Fibroblast of skin of left biceps (primary cell): ENCODE measurements at regions not wholly inside any gene's neighbourhood (a gene's known extent, or its start where the extent isn't known, plus 50 kb on each side); places are given as distances from the start of the nearest gene placed in this dataset.
"Not testable (repeated sequence)": the region's sequence is repeated elsewhere in the genome, so short reads cannot be mapped to it uniquely, and the experiment has no call there.

ENCODE experiments used
- DNase-seq, 2 experiments: peaks; one replicate each; pipeline ENCODE4 v3.0.0-alpha.2; 2013; ENCODE audit warnings: low read depth in 2 of 2

DNA sequence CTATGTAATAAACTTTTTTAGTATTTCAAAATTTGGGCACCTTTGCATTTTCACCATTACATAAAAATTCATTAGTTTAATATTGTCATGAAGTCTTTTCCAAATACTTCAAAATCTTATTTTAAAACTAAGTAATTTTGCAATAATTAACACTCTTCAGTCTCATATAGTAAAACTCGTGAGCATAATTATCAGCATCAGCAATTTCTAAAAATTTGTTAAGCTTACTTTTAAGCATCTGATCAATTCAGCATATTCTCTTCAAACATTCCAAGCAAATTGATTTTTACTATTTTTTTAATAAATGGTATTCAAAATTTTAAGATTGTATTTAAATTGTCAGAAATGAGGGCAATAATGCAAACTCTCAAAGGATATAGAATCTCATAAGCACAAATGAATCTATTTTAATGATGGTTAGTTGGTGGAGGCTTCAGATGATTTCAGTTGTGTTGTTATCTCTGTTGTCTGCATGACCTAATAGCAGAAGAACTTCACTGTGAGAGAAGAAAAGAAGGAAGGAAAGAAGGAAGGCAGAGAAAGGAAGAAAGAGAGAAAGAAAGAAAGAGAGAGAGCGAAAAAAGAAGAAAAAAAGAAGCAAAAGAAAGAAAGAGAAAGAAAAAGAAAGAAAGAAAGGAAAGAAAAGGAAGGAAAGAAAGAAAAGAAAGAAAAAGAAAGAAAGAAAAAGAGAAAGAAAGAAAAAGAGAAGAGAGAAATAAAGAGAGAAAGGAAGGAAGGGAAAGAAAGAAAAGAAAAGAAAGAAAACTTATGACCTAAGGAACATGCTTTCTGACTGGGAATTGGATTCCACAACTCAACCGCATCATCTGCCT is 860.5 kb downstream of the NCAM2 start:
- no peak for DNase-seq

DNA sequence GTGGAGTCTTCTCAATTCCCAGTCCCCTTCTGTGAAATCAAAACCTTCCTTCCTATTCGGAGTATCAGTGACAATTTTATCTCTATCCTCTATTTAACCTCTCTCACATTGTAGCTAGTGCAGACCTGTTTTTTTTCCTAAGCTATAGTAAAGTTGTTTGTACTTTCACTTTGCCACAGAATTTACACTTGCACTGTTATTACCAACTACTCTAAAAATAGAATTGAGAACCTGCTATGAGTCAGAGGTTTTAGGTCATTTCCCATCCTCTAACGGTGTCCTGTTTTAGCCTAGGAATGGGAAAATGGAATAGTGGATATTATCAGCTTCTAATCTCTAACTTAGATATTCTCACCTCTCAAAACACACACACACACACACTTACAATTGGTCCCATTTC is 862.7 kb downstream of the NCAM2 start:
- DNase-seq: no peak

DNA sequence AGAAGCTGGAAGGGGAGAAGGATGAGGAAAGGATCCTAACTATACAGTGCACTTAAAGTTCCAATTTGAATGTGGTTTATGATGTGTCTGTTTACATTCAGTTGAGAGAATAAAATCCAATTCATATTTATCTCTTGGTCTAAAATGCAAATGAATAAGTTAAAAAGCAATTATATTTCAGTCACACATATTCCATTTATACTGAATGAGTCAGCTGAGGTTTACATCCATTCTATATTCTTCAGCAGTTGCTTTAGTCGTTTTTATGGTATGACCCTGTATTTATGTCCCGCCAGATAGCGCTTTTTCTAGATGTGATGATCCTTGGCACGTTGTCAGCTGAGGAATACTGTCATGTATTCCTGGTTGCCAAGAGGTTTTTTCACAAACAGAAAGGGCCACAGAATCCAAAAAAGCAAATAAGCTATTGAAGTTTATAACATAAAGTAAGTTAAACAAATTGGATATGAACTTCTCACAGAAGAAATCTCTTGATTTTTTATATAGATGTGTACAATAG is 866.2 kb downstream of the NCAM2 start:
- peak in 1 of 2 experiments; percentile 8 for DNase-seq

DNA sequence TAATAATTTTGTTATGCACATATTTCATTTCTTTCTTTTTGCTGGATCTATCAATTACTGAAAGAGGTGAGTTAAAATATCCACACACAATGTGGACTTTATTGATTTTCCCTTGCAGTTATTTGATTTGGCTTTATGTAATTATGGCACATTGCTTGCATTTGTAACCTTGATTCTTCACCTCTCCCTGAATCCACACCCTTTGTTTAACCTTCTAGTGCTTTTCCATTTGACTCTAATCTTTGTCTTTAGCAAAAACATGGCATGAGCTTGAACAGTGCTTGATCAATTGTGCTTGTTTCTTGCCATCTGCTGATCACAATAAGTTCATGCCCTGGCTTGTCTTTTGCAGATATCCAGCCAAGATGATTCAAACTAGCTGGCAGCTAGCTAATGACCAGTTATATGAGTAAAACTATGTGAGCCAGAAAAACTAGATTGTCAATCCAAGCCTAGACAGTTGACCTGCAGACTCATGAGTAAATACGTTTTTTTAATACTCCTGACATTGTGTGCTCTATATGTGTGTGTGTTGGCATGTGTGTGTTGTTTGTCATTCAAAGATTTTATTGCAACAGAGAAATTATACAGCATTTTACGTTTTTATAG is 899.2 kb downstream of the NCAM2 start:
- DNase-seq: no peak

DNA sequence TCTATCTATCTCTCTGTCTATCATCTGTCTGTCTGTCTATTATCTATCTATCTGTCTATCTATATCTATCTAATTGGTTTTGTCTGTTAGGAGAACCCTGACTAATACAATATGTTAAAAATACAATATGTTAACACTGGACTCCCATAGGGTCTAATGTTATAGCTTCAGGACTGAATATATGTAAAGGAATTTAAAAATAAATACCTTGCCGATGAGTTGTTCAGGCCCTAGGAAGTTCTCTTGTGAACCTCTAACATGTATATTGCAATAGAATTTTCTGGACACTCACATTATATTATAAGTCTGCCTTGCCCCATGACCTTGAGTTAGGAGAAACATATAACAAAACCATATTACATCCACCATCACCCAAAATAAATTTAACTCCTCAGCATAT is 900.6 kb downstream of the NCAM2 start:
- DNase-seq: no peak

DNA sequence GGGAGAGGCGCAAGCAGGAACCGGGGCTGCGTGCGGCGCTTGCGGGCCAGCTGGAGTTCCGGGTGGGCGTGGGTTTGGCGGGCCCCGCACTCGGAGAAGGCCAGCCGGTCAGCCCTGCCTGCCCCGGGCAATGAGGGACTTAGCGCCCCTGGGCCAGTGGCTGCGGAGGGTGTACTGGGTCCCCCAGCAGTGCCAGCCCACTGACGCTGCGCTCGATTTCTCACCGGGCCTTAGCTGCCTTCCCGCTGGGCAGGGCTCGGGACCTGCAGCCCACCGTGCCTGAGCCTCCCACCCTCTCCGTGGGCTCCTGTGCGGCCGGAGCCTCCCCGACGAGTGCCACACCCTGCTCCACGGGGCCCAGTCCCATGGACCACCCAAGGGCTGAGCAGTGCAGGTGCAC is 904.2 kb downstream of the NCAM2 start:
- DNase-seq: not testable (repeated sequence)

DNA sequence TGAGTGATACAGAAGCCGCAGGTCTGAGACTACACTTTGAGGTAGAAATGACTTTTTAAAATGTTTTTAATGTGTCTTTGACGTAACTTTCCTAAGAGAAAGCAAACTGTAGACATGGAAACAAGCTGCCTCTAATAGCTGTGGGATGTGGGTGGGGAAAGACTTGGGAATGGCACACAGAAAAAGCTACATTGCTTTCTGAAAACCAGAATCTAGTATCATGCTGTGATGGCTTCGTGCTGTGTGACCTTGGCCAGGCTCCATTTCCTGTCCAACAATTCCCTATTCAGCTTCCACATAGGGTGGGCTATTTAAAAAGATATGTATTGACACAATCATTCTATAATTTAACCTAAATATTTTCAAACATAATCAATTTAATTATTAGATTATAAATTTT is 909.1 kb downstream of the NCAM2 start:
- no peak for DNase-seq

DNA sequence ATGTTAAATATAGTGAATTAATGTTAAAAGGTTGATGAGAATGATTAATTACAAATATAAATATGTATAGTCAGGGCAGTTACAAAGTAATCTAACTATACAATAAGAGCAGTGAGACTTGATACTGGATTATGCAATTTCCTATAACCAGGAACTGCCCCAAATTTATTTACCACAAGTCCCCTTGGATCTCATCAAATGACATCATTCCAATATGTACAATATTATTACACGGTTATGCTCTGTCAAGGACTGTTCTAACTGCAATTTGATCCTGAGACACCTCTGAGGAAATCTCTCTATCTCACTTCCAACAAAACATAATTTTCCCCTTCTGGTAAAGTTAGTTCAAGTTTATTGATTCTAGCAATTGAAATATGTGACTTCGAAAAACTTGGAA is 917.6 kb downstream of the NCAM2 start:
- DNase-seq: no peak

DNA sequence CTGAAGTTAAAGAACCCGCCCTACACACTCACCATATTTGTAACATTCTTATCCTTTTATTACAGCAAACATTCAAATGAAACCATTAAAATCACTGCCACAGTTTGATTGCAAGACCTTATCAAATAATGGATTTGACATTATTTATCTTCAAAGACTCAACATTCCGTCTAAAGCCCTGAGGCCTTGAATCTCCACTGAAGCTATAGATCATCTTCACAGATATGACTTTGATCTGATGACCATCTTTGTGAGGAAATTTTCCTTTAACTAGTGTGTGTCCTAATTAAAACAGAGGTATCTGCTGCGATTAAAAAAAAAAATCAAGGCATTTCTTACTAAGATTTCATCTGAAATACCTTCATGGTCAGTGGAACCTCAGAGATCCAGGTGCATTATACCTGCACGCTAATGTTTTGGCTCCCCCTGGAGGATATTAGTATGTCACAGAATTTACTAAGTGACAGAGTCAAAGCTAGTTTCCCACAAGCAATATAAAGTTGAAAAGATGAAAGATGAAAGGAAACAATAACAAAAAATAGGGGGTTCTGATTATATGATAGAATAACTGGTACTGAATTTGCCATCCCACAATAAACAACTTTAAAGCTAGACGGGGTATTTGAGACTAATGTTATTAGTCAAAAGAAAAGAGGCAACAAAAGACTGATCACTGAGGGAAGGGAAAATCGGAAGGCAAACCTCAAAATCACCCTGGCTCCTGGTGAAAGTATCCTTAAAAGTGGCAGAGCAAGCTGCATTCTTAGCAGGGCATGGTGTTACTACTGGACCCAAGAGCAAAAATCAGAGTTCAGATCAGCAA is 923.4 kb downstream of the NCAM2 start:
- DNase-seq: no peak

DNA sequence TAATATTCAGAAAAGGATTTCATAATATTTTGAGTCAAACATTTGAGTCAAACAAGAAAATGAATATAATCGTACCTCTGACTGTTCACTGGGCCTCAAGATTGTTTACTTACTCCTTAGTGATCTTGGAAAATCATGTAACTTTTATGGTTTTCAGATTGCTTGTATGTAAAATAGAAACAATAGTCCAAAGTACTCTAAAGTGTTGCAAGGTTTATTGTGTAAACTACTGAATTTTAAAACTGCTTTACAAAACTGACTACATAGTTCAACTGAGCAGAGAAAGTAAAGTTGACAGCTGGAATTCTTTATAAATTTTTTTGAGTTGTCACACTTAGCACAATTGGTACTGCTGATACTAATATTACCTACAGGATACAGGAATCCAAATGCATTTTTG is 931.0 kb downstream of the NCAM2 start:
- no peak for DNase-seq

DNA sequence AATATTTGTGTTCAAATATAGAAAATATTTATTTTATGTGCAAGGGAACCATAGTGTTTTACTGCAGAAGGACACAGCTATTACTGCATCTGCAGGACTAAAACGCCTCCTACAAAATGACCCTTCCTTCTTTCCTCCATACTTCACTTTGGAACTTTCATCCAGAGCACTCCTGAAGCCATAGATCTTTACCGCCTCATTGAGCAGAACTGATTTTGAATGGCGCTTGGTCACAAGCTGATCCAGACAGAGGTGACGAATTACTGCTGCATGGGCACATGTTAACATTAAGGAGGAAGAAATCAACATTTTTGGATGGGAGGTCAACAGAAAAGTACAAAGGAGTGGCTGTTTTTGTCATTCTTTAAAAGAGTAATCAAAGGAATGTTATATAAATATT is 931.6 kb downstream of the NCAM2 start:
- DNase-seq: no peak

DNA sequence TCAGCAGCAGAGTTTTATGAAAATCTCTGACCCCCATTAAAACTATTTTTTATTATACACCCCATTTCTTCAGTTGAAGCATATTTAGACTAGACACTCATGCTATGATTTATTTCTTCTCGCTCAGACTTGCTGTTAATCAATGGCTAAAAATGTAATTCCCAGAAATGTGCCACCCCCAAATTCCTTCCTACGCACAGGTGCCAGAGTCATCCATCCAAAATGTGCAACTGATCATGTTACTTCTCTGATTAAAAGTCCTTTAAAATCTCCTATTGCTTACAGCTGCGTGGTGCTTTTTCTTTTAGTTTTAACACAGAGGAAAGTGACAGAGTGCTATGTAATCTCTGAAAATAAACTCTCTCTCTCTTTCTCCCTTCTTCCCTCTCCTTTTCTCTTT is 954.4 kb downstream of the NCAM2 start:
- no peak for DNase-seq

DNA sequence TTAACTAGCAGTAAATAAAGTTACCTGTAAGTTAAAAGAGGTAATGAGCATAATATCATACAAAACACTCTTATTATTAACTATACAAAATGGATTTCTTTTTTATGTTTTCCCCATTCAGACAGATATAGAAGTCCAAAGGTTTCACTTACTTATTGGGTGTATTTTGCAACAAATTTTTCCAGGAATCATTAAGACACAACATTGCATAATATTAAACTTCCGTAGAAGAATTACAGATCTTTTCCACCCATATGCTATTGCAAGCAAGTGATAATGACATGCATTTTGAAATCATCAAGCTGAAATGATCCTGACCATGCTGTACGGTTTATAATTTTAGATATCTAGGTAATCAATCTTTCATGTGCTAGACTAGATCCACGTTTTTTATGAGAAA is 957.0 kb downstream of the NCAM2 start:
- DNase-seq: no peak

DNA sequence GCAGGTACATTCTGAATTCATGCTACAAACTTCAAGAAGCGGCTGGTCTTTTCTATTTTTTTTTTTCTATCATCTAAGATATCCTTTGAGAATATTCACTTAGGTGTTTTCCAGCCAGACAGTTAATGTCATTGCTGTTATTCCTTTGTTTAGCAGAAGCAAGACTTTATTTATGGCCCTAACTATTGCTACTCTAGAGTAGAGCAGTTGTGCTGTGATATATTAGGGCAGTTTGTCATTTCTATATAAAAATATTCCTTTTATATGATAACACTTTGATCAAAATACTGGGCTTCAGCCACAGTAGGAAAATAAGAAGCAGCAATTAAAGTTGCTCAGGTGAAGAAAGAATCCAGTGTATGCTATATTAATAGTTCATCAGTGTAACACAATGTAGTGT is 959.3 kb downstream of the NCAM2 start:
- no peak for DNase-seq

DNA sequence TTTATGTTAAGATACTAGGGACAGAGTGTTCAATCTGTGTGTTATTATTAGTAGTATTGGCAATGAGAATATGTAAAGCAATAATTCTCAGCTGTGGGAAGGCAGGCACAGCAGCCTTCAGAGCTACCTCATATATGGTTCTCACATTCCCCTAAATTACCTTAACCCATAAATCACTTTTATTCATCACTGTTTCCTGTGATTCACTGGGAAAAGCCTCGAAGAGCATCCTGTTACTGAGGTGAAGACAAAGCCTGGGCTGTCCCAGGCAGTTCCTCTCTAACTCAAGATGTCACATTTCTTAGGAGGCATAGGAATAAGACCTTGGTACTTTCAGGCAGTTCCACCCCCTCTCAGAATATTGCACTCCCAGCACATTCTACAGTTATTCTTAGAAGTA is 965.7 kb downstream of the NCAM2 start:
- no peak for DNase-seq

DNA sequence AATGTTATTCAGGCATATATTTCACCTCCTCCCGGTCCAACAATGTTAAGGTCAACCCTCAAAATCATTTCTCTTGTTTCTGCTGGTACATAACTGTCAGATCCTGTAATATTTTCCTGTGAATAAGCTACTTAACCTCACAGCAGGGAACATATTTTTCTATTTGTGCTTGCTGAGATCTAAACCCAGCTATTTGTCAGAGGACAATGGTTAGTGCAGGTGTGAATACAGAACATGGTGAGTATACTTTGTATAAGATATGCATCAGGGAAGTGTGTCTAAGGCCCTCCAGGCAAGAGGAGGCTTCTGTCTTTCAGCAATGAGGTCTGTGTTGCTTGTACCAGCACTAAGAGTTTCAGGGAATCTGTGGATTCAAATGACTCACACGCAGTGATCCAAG is 970.6 kb downstream of the NCAM2 start:
- no peak for DNase-seq

DNA sequence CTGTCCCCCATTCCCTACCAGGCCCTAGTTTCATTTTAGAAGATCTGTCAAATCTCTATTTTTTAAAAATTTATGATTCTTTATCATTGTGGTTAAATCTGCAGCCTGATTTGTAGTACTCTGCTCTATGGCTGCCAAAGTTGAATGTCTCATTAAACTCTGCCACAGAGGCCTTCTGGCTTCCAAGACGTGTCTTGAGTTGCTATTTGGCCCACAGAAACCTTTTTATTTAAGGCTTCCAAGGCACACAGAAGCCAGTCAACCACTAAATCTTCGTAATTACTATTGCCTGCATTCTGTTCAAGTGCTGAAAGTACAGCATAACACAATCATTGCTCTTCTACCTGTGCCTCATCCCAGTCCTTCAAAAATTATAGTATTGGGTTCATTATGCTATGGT is 971.0 kb downstream of the NCAM2 start:
- DNase-seq: no peak

DNA sequence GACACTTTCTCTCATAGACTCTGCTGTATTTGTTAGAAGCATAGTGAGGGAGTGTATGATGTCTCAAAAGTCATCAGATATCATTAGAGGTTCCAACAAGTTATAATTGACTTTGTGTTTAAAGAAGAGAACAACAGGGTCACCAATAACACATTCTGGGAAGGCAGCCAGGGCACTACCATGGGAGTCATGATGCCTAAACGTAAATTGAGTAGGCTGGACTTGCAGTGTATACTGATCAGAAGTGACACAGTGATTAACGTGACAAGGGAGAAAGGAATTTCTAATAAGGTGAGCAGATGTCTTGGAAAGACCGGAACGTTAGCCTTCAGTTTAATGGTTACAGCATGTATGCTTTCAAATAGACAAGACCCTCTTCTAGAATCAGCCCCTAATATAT is 973.2 kb downstream of the NCAM2 start:
- no peak for DNase-seq

DNA sequence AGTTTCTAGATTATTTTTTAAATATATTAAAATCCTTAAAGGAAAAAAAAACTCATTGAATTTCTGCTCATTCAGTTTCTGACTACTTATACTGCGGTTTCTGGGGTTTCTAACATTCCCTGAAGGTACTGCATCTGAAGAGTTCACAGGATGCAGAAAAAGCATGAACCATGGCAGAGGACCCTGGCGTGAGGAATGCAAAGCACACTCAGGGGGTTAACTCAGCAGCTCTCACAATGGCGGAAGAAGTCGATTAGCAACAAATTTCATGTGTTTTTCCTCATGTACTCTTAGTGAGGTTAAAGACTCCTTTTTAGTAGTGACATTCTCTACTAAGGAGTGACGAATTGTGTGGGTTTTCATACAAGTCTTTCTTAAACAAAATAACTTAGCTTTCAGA is 975.6 kb downstream of the NCAM2 start:
- no peak for DNase-seq

DNA sequence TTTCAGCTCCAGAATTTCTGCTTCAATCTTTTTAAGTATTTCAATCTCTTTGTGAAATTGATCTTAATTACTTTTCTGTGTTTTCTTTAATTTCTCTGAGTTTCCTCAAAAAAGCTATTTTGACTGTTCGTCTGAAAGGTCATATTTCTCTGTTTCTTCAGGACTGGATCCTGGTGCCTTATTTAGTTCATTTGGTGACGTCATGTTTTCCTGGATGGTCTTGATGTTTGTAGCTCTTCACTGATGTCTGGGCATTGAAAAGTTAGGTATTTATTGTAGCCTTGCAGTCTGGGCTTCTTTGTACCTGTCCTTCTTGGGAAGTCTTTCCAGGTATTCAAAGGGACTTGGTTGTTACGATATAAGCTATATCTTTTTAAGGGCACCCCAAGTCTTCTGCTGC is 998.7 kb downstream of the NCAM2 start:
- no peak for DNase-seq

DNA sequence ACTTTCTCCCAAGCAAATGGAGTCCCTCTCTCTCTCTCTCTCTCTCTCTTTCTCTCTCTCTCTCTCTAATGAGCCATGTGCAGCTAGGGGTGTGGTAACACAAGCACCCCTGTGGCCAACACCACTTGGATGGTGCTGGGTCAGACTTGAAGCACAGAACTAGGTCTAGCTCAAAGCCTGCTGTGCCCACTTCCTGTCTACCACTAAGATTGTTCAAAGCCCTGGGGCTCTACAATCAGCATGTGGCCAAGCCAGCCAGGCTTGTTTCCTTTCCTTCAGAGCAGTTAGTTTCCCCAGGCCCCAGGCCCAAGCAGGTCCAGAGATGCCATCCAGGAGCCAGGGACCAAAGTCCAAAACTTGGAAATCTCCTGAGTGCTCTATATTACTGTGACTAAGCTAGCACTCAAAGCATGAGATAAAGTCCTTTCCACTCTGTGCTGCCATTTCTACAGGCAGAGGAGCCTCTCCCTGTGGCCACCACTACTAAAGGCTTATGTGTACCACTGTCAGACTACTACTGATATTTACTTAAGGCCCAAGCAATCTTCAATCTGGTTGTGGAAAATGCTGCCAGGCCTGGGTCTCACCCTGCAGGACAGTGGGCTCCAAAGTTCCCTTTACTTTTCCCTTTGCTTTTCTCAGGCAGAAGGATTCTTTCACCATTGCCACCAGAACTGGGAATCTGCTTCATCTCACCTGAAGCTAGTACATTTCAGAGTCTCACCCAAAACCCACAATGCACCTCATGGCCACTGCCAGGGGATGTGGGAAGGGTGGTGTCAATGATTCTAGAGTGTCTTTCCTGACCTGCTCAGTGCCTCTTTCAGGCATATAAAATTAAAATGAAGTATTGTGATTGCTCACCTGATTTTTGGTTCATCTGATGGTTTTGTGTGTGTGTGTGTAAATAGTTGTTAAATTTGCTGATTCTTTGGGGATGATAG is 999.5 kb downstream of the NCAM2 start:
- no peak for DNase-seq
